ENCODE measurements at regions not wholly inside any gene's neighbourhood (a gene's known extent, or its start where the extent isn't known, plus 50 kb on each side); places are given as distances from the start of the nearest gene placed in this dataset.

DNA sequence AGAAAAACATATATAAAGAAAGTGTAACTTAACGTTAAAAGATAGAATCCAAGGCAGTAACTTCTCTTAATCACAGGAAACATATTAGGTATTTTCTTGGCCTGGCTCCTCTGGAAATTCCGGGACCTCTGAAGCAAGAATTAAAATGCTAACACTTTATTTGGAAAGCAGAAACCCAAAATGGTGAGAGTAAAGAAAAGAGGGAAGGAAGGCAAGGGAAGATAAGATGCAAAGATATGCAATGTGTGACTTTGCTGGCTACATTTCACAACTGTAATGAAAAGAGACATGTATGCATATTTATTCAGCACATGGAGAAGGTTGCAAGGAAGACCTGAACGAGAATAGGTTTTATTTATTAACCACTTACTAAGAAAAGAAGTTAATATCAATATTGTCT, 372.5 kb downstream of the TBL1XR1 start:
- BruUV-seq (replicated peaks) = no TSS peak
- Histone ChIP-seq H3K4me1 (replicated peaks in 1 of 2; ENCODE audit: control insufficient read depth in 2 of 2, insufficient read depth in 2 of 2, low read length in 2 of 2) (peaks cover 4% of the 10 kb centered on the region in 2 experiments; a peak in 2 of 5 replicates), H3K27me3 (ENCODE audit: control insufficient read depth in 2 of 2, insufficient read depth in 2 of 2, low read length in 2 of 2) (no peaks in the 10 kb centered on the region), H3K4me2 (ENCODE audit: insufficient read depth, low read length) (no peak overlapping the region), H2AFZ (ENCODE audit: low read depth, low read length) (no peak overlapping the region; the same call in 1 of the 2 replicates), H3K36me3 (ENCODE audit: control insufficient read depth, insufficient read depth, low read length) (no peaks in the 10 kb centered on the region), H3K79me2 (ENCODE audit: control insufficient read depth, insufficient read depth, low read length) (no peaks in the 10 kb centered on the region), H3K9ac (ENCODE audit: insufficient read depth in 1 of 2, low read depth in 2 of 2, low read length in 2 of 2) (no peak overlapping the region), H3K9me1 (ENCODE audit: control insufficient read depth, insufficient read depth, low read length) (no peaks in the 10 kb centered on the region), H4K20me1 (replicated peaks; ENCODE audit: control insufficient read depth, insufficient read depth, low read length) (no peaks in the 10 kb centered on the region), H3K9me3 (replicated peaks; ENCODE audit: control insufficient read depth, insufficient read depth, low read depth, low read length) (no peaks in the 10 kb centered on the region; the same call in 1 of the 2 replicates), H3K27ac (ENCODE audit: extremely low read depth, low read depth, low read length) (no peak overlapping the region), H3K4me3 (no peak overlapping the region)
- CTCF ChIA-PET (ENCODE audit: low intra/inter-chr PET ratio) = no interaction called here
- WGBS (ENCODE audit: insufficient coverage, low coverage, missing lambda C conversion rate) = 0% methylated on average over 3 of the region's 3 CpGs
- no peak for DNase-seq (ENCODE audit: extremely low read depth in 1 of 4, low spot score in 3 of 4)
- POLR2A ChIA-PET = no interaction called here
- no peak for FAIRE-seq
- in situ Hi-C loops (cut with MboI) = no loop called here
- intact Hi-C loops (cut with micrococcal nuclease) = no loop called here
- TF ChIP-seq BCOR (IDR thresholded peaks at IDR 0.05) (no peak), RBM17 (IDR thresholded peaks at IDR 0.05; ENCODE audit: borderline replicate concordance, low read depth, low read length) (no peak), ARID1B (IDR thresholded peaks at IDR 0.05) (peak; percentile 49; the same call in 1 of the 2 replicates), SMARCA4 (IDR thresholded peaks at IDR 0.05) (0 out of 2 replicates have a peak, but pooled peaks have one; percentile 33), CEBPB (tag; IDR thresholded peaks at IDR 0.05) (0 out of 2 replicates have a peak, but pooled peaks have one; percentile 28)
- ATAC-seq = no peak

DNA sequence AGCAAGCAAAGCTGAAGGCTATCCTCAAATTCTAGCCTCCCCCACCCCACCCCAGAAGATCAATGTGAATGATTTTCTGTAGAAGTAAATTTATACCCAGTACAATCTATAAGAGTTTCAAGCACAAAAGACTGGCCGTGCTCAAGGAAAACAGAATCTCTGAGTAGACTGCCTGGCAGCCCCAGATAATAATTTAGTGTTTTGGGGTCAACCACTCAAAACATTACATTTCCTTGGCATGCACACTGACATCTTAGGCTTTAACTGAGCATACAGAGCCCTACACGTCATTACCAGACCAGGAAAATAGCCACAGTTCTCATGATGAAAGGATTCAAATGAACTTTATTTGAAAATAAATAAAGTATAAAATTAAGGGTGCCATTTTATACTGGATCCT, 376.5 kb downstream of the TBL1XR1 start:
- WGBS (ENCODE audit: insufficient coverage, low coverage, missing lambda C conversion rate) = 6% methylated on average over 2 of the region's 2 CpGs
- Histone ChIP-seq H3K27ac (ENCODE audit: extremely low read depth, low read depth, low read length) (no peak overlapping the region), H3K4me2 (ENCODE audit: insufficient read depth, low read length) (no peak overlapping the region), H3K4me3 (no peak overlapping the region), H3K9me1 (ENCODE audit: control insufficient read depth, insufficient read depth, low read length) (no peaks in the 10 kb centered on the region), H3K27me3 (ENCODE audit: control insufficient read depth in 2 of 2, insufficient read depth in 2 of 2, low read length in 2 of 2) (no peaks in the 10 kb centered on the region), H2AFZ (ENCODE audit: low read depth, low read length) (no peak overlapping the region), H3K9me3 (replicated peaks; ENCODE audit: control insufficient read depth, insufficient read depth, low read depth, low read length) (no peaks in the 10 kb centered on the region; the same call in 1 of the 2 replicates), H4K20me1 (replicated peaks; ENCODE audit: control insufficient read depth, insufficient read depth, low read length) (no peaks in the 10 kb centered on the region), H3K79me2 (ENCODE audit: control insufficient read depth, insufficient read depth, low read length) (no peaks in the 10 kb centered on the region), H3K4me1 (replicated peaks in 1 of 2; ENCODE audit: control insufficient read depth in 2 of 2, insufficient read depth in 2 of 2, low read length in 2 of 2) (peaks cover 0 to 2% of the 10 kb centered on the region in 2 experiments; a peak in 1 of 5 replicates), H3K9ac (ENCODE audit: insufficient read depth in 1 of 2, low read depth in 2 of 2, low read length in 2 of 2) (no peak overlapping the region), H3K36me3 (ENCODE audit: control insufficient read depth, insufficient read depth, low read length) (no peaks in the 10 kb centered on the region)
- FAIRE-seq (no peak), ATAC-seq (no peak), DNase-seq (ENCODE audit: extremely low read depth in 1 of 4, low spot score in 3 of 4) (no peak)
- CTCF ChIA-PET (ENCODE audit: low intra/inter-chr PET ratio) = no interaction called here
- BruUV-seq (replicated peaks) = no TSS peak
- POLR2A ChIA-PET = no interaction called here
- in situ Hi-C loops (cut with MboI) = no loop called here
- intact Hi-C loops (cut with micrococcal nuclease) = no loop called here
- TF ChIP-seq RBM25 (IDR thresholded peaks at IDR 0.05; ENCODE audit: low read depth, low read length, severe bottlenecking) (no peak), ZNF57 (CRISPR knock-in tag; IDR thresholded peaks at IDR 0.05) (no peak), ZFPM2 (CRISPR knock-in tag; IDR thresholded peaks at IDR 0.05) (no peak), SAP30 (IDR thresholded peaks at IDR 0.05; ENCODE audit: borderline replicate concordance, insufficient read depth, low read depth, low read length, poor library complexity, severe bottlenecking) (no peak), U2AF2 (optimal IDR thresholded peaks at IDR 0.05; ENCODE audit: low read depth, low read length) (no peak), POLR2A (conservative IDR thresholded peaks at IDR 0.05) (no peak), HDAC2 (IDR thresholded peaks at IDR 0.05) (no peak), ZNF507 (tag; conservative IDR thresholded peaks at IDR 0.05) (no peak), RAD21 (CRISPR knock-in tag; conservative IDR thresholded peaks at IDR 0.05 in 1 of 2, IDR thresholded peaks at IDR 0.05 in 1 of 2) (no peak), RB1 (IDR thresholded peaks at IDR 0.05; ENCODE audit: low read depth) (no peak)
- TF ChIP-seq, protein P1, sequence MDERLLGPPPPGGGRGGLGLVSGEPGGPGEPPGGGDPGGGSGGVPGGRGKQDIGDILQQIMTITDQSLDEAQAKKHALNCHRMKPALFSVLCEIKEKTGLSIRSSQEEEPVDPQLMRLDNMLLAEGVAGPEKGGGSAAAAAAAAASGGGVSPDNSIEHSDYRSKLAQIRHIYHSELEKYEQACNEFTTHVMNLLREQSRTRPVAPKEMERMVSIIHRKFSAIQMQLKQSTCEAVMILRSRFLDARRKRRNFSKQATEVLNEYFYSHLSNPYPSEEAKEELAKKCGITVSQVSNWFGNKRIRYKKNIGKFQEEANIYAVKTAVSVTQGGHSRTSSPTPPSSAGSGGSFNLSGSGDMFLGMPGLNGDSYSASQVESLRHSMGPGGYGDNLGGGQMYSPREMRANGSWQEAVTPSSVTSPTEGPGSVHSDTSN (CRISPR knock-in tag; IDR thresholded peaks at IDR 0.05; ENCODE audit: low read depth) = no peak
- TF ChIP-seq, protein P1 (tag; conservative IDR thresholded peaks at IDR 0.05; ENCODE audit: low read depth) = no peak

Data from K562 (cell line).